CD4-positive, alpha-beta T cell treated with Interleukin-12 subunit alpha and Interleukin-12 subunit beta, for 1 hour (primary cell): ENCODE measurements at regions not wholly inside any gene's neighbourhood (a gene's known extent, or its start where the extent isn't known, plus 50 kb on each side); places are given as distances from the start of the nearest gene placed in this dataset.

Experiments
- DNase-seq: peaks from one replicate; pipeline ENCODE4 v3.0.0-alpha.2; 2020

DNA sequence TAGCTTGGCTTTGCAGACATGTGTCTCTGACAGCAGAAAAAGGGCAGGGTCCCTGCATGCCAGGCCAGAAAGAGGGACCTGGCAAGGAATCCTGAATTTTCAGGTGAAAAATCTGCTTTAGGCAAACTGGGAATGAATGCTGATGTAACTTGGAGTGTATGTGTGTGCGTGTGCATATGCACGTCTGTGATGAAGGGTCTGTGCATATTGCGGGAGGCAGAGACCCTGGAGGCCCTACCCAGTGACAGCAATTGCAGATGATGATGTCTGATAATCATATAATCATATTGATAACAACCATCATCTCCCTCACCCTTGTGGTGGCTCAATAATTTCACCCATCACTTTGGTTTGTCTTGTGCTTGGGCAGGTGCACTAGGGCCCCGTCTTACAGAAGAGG is 80.7 kb upstream of the SDK2 start:
- DNase-seq, result no peak

DNA sequence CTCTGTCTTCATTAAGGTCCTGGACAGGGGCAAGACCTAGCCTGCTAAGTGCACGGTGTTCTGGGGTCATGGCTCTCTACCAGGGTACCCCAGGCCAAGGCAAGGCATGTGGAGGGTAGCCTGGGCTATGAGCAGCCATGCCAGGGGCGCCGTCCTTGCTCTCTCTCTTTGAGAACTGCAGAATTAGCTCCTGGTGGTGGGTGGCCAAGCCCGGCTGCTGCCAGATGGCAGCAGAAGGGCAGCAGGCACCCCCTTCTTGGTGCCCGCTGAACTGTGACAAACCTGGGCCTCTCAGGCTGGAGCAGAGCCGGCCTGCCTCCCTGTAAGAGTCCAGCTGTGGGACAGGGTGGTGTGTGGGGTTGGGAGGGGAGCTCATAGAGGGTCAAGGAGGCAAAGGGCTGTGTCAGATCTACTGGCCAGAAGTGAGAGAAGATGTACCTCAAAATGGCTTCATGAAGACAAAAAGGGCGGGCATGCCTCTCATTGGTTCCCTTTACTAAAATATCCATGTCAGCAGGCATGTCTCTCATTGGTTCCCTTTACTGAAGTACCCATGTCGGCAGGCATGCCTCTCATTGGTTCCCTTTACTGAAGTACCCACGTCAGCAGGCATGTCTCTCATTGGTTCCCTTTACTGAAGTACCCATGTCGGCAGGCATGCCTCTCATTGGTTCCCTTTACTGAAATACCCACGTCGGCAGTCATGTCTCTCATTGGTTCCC is 81.7 kb upstream of the SDK2 start:
- no peak for DNase-seq

DNA sequence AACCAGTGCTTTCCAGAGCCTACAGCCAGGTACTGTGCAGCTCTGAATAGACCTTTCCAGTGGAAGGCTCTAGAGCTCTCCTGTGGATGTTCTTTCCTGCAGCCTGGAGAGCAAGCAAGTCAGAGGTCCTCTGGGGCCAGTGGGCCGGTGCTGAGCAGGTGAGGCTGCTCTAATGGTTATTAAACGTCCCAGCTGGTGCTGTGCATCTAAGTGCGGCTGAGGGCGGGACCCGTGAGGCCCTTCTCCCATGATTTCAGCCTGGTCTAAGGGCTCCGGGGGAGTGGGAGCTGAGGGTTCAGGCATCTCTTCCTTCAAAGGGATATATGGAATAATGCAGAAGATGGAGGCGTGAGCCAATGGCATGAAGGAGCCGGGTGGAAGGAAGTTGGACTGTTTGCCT is 83.7 kb upstream of the SDK2 start:
- DNase-seq, result no peak

DNA sequence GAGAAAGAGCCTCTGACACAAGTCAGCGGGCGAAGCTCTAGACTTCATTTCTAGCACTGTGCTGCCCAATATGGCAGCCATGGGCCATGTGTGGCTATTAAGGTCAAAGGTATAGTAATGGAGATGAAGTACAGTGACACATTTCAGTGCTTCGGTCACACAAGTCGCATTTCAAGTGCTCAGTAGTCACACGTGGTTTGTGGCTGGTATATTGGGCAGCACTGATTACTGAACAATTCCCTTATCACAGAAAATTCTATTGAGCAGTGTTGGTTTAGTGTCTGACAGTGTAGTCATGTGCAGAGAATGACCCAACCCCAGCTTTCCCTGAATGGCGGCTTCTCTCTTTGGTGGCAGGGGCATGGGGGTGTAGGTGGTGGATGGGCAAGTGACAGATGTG is 84.9 kb upstream of the SDK2 start:
- DNase-seq, result no peak

DNA sequence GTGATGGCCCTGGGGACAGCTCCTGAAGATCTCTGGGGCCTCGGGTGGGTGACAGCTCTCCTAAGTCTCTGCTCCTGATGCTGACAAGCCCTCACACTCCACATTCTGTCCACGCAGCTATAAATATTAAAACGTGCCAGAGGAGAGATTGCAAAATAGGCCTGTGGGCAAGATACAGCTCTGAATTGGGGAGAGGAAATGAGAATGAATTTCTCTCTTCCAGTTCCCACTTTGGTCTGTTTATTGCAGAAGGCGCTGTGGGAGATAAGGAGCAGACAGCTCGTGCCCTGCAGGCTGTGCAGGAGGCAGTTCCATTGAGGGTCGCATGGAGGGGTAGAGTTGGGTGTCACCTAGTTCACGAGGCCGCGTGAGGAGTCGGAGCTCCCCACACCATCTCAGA is 87.5 kb upstream of the SDK2 start:
- DNase-seq, result no peak

DNA sequence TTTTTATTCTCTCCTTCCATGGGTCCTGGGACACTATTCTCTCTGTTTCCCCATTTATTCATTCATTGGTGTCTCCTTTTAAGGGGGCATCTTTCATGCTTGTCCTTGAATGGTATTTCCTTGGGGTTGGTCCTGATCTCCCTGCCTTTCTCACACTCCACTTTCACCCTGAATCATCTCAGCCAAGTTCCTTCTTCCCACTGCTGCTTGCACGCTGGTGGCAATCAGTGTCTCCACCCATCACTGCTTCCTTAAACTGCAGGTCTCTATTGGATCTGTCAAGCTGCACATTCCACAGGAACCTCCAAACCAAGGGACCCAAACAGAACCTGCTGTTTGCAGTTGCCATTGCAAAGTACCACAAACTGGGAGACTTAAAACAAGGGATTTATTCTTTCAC is 89.3 kb upstream of the SDK2 start:
- DNase-seq, result no peak

DNA sequence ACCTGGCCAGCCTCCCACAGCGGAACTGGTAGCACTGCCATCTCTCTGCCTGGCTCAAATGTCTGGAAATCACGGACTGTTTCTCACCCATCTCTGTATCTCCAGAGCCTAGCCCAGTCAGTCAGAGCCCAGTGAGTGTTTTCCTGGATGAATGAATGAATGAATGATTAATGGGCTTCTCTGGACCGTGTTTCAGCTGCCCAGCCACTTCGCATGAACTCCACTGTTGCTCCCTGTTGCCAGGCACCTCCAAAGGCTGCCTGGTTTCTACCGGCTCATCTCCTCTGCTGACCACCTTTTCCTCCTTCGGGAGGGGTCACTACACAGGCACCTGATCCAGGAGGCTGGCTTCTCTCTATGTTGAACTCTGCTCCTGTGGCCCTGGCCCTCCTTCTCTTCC is 91.0 kb upstream of the SDK2 start:
- no peak for DNase-seq

DNA sequence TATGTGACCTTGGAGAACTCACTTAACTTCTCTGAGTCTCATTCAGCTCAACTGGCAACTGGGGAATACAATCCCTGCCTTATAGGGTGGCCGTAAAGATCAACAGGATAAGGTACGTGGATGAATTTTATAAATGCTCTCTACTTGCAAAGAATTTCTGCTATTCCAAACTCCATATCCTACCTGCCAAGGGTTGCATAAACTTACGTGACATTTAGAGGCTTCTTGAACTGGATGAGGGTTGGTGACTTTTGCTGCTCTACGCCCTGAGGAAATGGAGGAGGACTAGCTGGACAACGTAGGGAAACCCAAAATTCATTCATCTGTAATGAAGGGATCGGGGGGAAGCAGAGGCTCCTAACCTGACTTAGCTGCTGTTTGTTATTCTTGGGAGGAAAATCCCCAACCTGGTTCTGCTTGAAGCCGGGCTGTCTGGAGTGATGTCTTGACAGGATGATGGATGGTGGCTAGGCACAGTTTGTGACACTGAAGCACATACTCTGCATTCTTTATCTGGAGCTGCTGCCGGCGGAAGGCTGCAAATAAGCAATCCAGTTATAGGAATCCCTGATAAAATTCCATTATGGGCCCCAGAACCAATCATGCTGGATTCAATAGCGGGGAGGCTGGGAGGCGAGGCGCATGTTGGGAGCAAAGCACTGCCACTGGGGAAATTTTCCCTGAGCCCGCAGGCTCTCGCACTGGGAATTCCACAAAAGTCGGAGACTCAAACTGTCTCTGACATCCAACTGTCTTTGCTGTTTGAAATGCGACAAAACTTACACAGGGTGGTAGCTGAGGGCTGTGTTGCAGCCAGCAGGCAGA is 94.7 kb upstream of the SDK2 start:
- no peak for DNase-seq

DNA sequence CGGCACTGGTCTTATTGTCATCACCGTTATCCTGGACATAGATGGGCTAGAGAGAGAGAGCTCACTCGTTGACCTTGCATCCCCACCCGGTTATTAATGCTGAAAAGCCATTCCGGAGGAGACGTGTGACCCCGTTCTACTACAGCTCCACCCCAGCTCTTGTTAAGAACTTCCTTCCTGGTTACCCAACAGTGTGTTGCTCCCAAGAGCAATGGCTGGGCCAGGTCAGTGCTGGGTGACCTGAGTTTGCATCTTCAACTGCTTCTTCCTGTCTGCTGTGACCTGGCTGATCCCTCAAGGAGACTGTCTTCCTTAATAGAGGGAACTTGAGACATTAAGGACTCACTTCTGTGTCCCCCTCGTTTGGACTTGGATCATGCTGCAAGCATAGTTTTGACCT is 96.1 kb upstream of the SDK2 start:
- no peak for DNase-seq

DNA sequence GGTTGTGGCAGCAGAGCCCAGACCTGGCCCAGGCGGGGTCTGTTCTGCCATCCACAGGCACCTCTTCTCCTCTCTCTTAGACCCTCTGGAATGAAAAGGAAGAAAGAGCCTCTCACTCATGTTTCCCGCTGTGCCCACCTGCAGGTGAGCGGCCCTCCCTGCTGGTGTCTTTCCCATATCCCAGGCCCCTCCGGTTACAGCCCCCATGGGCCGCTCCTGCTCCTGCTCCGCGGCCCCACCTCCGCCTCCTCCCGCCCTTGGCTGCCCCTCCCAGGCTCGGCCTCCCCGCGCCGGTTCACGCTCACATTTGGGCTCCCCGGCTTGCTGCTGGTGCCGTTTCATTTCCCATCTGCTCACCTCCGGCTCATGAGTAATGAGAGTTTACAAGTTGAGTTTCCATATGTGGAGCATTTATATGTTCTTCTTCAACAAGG is 98.7 kb upstream of the SDK2 start:
- DNase-seq, result no peak

DNA sequence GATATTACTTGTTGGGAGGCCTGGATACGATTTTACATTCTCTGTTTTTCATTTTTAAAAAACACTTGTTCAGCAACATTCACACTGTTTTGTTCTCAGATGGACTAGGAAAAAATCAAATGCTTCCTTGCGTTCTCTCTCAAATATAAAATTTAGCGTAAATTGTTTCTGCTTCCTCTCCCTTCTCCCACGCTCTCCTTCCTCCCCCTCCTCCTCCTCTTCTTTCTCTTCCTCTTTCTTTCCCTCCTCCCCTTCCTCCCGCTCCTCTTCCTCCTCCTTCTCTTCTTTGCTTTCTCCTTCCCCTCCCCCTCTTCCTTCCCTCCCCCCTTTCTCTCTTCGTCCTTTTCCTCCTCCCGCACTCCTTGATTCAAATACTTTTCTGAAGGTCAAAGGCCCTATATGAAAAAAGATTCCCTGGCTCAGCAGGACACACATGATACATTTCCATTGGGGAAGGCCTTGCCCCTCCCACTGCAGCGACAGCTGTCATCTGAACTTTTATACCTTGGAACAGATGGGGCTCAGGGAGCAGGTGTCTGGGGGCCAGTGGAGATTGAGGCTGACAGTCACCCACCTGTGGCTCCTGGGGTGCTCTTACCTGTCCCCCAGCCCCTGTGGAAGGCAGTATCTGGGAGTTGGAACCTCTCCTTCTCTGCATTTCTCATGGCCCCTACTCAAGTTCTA is 99.4 kb upstream of the SDK2 start:
- DNase-seq, result no peak

DNA sequence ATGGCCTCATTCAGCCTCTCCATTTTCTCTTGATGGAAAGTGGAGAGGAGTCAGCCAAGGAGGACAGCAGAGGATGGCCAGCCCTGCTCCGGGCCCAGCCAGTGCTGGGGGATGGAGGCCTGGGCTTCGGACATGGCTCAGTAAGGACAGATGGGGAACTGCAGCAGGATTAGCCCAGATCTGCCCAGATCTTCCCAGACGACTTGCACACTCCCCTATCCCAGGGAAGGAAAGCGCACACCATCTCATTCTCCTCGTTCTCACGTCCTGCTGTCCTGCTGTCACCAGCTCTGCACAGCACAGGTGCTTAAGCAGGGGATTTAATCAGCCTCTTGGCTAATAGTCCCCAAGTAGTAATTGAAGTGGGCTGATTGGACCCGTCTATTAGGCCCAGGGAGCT is 100.2 kb upstream of the SDK2 start:
- DNase-seq, result no peak

DNA sequence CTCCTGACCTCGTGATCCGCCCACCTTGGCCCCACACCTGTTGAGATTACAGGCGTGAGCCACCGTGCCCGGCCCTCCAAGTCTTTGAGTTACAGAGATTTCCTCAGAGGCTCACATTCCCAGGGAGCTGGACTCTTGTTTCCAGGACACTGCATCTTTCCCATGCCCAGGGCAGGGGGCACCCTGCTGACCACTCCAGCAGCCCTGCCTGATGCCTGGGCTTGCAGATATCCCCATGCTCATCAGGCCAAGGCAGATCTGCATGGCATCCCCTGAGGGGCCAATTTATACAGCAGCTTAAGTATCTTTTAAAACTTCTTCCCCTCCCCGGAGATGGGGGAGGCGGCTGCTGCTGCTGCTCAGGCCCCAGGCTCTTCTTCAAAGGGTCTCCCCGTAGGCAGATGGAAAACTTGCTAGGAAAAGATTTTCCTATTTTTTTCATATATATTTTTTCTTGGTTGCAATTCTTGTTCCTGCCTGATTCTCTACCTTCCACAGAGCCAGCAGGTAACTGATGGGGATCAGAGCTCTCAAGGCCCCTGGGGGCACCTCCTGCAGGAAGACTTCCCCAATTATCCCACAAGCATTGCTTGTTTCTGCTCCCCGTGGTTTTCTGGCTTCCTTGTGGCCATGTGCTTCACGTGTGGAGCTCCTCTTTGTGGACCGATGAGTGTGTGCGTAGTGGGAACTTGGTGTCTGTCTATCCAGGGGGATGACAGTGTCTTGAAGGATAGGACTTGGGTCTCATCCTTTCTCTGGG is 102.2 kb upstream of the SDK2 start:
- no peak for DNase-seq

DNA sequence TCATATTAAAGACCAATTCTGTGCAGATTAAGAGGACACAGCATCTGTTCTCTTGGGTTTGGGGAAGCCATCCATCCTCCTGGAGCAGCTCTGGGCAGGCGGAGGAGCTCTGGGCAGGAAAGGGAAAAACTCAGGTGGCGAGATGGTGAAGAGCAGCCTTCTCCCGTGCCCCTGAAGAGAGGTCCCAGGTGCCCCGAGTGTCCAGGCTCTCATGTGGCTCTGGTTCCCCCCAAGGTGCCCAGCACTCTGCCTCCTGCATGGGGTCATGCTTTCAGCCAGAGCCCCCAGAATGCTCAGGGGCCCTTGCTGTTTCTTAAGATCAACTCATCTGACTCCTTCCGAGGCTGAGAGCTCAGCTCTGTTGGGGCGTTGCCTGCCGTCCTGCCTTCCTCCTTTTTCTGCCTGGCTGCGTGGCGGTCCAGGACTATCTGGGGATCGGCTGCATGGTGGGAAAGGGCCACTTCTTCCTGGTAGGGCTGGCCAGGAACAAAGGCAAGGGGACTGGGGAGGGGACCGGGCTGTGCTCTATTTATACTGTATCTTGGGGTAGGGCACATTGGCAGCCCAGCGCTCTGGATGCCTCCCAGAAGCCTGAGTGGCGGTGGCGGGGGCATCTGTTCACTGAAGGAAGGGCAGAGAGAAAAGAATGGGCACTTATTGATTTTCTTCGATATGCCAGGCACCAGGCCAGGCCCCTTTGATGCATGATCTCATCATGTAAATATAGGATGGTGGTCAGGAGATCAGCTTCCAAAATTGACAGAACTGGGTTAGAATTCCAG is 103.2 kb upstream of the SDK2 start:
- no peak for DNase-seq

DNA sequence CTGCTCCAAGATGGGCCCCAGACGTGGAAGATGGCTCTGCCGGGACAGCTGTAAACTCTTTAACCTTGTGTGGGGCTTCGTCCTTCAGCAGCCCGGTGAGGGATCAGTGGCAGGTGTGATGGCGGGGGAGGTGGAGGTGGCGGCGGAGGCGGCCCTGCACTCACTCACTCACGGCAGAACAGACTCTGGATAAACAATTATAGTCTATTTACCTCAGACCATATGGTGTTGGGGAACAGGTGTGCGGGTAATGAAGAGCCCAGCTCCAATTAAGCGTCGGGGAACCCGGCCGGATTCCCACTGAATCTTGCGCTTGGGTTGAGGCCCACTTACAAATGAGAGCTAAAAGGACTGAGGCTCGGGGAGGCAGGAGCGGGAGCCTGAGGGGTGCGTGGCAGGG is 104.3 kb upstream of the SDK2 start:
- no peak for DNase-seq

DNA sequence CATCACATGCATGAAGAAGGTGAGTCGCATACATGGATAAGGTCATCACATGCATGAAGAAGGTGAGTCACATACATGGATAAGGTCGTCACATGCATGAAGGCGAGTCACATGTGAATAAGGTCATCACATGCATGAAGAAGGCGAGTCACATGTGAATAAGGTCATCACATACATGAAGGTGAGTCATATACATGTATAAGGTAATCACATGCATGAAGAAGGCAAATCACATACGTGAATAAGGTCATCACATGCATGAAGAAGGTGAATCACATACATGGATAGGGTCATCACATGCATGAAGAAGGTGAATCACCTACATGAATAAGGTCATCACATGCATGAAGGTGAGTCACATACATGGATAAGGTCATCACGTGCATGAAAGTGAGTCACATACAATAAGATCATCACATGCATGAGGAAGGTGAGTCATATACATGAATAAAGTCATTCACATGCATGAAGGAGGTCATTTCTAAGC is 105.1 kb upstream of the SDK2 start:
- no peak for DNase-seq

DNA sequence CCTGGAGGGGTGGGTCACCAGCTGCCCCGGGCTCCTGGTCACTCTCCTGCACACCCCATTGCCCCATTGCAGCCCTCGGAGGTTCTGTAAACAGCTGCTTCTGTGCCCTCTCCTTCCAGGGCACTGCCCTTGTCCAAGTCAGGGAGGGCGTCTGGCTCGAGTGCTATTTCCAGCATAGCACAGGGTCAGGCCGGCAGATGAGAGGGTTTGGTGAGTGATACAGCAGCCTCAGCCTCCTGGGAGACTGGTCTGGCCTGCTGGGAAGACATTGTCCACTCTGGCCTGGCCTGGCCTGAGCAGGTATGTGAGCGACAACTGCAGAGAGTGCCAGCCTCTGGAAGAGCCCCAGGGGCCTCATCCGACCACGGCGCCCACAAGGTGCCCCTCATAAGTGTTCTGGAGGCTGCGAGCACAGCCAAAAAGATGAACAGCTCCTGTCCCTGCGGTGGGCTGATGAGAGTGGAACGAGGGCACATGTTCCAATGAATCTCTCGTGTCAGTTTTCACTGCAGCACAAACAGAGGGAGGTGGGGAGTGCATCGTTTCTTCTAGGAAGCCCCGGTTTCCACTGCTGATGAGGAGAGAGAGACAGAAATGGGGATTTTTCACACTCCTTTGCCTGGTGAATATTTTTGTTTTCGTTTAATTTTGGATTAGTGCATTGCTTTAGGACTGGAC is 105.8 kb upstream of the SDK2 start:
- DNase-seq, result no peak

DNA sequence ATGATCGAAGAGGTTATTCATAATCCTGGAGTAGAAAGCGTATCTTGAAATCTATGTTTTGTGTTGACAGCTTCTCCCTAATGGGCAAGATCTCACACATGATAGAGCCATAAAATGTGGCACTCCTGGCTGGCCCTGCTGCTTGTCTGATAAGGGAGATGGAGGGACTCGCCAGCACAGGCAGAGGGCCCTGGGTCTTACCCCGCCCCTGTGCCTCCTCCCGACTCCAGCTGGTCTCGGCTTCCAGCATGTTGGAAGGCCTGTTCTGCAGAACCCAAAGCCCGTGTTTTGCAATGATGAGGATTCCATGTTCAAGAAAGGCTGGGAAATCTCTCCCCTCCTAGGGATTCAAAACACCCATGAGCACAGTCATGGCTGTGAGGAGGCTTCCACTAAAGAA is 106.7 kb upstream of the SDK2 start:
- no peak for DNase-seq

DNA sequence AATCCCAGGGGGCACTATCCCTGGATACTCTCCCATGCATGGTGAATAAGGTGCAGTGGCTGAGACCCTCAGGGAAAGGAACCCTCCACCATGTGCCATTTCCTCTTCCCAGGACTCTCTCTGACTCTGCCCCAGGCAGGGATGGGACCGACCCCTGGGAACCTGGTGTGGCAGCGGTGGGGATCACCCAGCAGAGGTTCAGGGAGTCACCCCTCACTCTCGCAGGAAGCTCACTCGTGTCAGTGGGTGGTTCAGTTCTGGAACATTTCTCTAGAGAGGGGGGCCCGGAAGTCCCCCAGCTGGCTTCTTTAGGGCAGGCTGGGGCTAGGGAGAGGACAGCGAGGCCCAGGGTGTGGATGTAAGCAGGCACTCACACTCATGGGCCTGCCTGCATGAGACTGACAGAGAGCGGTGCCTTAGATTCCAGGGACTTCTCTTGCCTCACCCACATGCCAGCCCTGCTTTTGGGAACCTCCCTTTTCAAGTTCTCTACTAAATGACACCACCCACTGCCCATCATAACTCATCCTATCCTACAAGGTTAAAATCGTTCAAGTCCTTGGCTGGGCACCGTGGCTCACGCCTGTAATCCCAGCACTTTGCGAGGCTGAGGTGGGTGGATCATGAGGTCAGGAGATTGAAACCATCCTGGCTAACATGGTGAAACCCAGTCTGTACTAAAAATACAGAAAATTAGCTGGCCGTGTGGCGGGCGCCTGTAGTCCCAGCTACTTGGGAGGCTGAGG is 109.7 kb upstream of the SDK2 start:
- DNase-seq, result no peak

DNA sequence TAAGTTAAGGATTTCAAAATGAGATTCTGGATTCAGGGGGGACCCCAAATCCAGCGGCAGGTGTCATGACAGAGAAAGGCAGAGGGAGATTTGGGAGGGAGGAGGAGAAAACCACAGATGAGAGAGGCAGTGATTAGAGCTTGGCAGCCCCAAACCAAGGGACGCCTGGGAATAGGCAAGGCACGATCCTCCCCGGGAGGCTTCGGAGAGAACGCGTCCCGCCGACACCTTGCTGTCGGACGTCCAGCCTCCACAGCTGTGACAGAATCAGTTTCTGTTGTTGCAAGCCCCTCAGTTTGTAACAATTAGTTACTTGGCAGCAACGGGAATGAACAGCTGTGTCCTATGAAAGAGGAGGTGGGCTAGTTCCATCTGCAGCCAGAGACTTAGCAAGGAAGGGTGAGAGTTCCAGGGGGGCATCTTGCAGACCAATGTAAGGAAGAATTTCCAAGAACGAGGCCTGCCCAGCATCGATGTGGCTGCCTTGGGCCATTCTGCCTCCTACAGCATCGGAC is 110.7 kb upstream of the SDK2 start:
- no peak for DNase-seq

DNA sequence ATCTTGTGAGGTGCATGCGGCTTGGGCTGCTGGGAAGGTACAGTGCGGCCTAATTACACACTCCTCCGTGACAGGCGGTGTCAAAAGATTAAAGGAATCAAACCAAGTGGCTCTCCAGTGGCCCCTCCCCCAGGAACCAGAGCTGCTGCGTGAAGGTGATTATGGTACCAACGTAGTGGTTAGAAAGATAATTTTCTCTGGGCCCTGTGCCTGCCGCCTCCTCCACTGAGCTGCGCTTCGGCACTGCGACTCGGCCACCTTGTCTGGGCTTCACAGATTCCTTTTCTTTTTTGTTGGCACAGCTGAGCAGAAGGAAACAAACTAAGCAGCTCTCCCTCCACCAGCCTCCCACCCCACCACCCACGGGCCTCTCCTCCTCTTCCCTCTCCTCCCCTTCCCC is 113.2 kb upstream of the SDK2 start:
- no peak for DNase-seq
